HEK293T (cell line): ENCODE measurements at regions not wholly inside any gene's neighbourhood (a gene's known extent, or its start where the extent isn't known, plus 50 kb on each side); places are given as distances from the start of the nearest gene placed in this dataset.

Experiments used
- BHLHE40 ChIP-seq: fragments of 450-650 bp; IDR thresholded peaks from 2 replicates; pipeline ENCODE4 v1.6.1; 2016; ENCODE audit warnings: mild to moderate bottlenecking, moderate library complexity, borderline replicate concordance
- CTBP1 ChIP-seq: fragments of 450-650 bp; IDR thresholded peaks from 2 replicates; pipeline ENCODE4 v1.6.1; 2016; ENCODE audit warnings: borderline replicate concordance
- ELF4 ChIP-seq: fragments of 450-650 bp; IDR thresholded peaks from 2 replicates; pipeline ENCODE4 v1.6.1; 2017; ENCODE audit warnings: antibody characterized with exemption
- FOXA1 ChIP-seq: fragments of 450-650 bp; IDR thresholded peaks from 2 replicates; pipeline ENCODE4 v1.6.1; 2016; ENCODE audit warnings: mild to moderate bottlenecking
- FOXM1 ChIP-seq: fragments of 450-650 bp; IDR thresholded peaks from 2 replicates; pipeline ENCODE4 v1.6.1; 2017; ENCODE audit warnings: mild to moderate bottlenecking, borderline replicate concordance
- HDGF ChIP-seq: fragments of 450-650 bp; IDR thresholded peaks from 2 replicates; pipeline ENCODE4 v1.6.1; 2017; ENCODE audit warnings: antibody characterized with exemption, borderline replicate concordance
- NFRKB ChIP-seq: fragments of 450-650 bp; IDR thresholded peaks from 2 replicates; pipeline ENCODE4 v1.6.1; 2016; ENCODE audit warnings: mild to moderate bottlenecking, moderate library complexity
- SP1 ChIP-seq: fragments of 450-650 bp; IDR thresholded peaks from 2 replicates; pipeline ENCODE4 v1.6.1; 2017
- SUZ12 ChIP-seq: fragments of 450-650 bp; IDR thresholded peaks from 2 replicates; pipeline ENCODE4 v1.6.1; 2016; ENCODE audit warnings: mild to moderate bottlenecking
- TARDBP ChIP-seq: fragments of 450-650 bp; IDR thresholded peaks from 2 replicates; pipeline ENCODE4 v1.6.1; 2016
- ZNF384 ChIP-seq: fragments of 450-650 bp; IDR thresholded peaks from 2 replicates; pipeline ENCODE4 v1.6.1; 2016

DNA sequence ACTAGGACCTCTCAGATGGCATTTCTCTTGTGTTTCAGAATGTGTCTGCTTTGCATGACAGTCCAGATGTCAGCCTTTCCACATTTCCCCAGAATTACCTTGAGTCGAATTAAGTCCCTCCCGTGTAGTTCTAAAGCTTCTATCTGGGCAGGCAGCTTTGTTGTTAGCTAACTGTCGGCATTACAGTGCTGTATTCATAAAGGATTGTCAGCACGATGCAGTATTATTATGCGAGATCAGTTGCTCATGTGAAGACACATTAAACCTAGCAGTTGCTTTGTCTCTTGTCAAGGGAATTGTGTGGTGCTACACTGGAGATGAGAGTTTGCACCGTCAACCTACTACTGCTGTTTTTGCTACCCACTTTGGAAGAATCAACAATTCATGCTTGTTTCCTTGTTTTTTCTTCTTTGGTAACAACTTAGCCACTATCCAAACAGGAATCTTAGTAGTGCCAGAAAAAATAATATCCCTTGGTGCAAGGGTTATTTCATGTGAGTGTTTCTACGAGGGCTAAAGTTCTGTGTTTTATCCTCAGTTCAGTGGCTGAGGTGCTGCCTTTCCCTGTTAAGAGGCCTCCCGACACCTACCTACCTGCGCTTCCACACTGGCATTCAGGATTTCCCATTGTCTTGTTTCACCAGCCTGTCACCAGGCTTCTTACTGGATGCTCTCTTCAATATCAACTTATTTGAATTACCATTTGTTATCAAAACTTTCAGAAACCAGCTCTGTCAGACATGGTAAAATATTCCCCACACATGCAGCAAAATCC, 297.9 kb upstream of the G2E3 start:
- TF ChIP-seq BHLHE40 (no peak), FOXM1 (no peak), ELF4 (no peak), SUZ12 (no peak), HDGF (no peak), CTBP1 (no peak), SP1 (no peak), FOXA1 (no peak), ZNF384 (no peak), TARDBP (no peak), NFRKB (no peak)
